ENCODE measurements at regions not wholly inside any gene's neighbourhood (a gene's known extent, or its start where the extent isn't known, plus 50 kb on each side); places are given as distances from the start of the nearest gene placed in this dataset.

GRCh38 chr6:150735341-150735851, 130.1 kb upstream of the MTHFD1L start:
- peaks cover 8% of the 10 kb centered on the region for H3K4me1 ChIP-seq
- intact Hi-C loops (cut with DNase I; ENCODE audit: low total_unique reads) = no loop called here

DNA sequence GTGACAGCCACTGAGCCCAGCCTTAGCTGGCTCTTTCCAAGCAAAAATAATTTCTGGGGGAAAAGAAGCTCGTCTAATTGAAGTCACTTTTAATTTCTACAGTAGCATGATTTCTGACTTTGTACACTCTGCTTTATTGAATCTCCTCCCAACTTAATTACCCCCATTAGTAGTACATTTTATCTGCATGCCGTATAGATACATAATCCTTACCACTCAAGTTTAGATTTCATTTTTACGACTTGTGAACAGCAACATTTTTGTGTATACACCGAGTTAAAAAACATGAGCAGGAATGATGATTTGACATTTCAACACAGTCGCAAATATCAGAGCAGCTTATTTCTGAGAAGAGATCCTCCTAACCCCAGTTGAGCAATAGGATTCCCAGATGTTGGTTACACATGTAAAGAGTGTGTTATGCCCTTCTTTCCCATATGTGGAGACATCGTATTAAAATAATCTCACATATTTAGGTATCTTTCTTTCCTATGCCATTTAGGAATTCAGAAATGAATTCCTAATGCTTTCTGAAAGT, 127.3 kb upstream of the MTHFD1L start:
- Histone ChIP-seq H3K27ac (no peak overlapping the region), H3K4me3 (no peak overlapping the region), H3K27me3 (no peaks in the 10 kb centered on the region), H3K9me3 (no peaks in the 10 kb centered on the region), H3K36me3 (ENCODE audit: low read depth, missing control alignments) (no peaks in the 10 kb centered on the region), H3K4me1 (peaks cover 15% of the 10 kb centered on the region)
- 88% methylated on average over 6 of the region's 6 CpGs for WGBS, 2 donors
- DNase-seq = no peak
- no peak for TF ChIP-seq POLR2A (IDR thresholded peaks at IDR 0.05)
- TF ChIP-seq, protein P1, sequence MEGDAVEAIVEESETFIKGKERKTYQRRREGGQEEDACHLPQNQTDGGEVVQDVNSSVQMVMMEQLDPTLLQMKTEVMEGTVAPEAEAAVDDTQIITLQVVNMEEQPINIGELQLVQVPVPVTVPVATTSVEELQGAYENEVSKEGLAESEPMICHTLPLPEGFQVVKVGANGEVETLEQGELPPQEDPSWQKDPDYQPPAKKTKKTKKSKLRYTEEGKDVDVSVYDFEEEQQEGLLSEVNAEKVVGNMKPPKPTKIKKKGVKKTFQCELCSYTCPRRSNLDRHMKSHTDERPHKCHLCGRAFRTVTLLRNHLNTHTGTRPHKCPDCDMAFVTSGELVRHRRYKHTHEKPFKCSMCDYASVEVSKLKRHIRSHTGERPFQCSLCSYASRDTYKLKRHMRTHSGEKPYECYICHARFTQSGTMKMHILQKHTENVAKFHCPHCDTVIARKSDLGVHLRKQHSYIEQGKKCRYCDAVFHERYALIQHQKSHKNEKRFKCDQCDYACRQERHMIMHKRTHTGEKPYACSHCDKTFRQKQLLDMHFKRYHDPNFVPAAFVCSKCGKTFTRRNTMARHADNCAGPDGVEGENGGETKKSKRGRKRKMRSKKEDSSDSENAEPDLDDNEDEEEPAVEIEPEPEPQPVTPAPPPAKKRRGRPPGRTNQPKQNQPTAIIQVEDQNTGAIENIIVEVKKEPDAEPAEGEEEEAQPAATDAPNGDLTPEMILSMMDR (IDR thresholded peaks at IDR 0.05) = no peak
- intact Hi-C loops (cut with DNase I; ENCODE audit: low total_unique reads) = no loop called here

More at GRCh38 chr6:150735341-150735851, 130.1 kb upstream of the MTHFD1L start:
- no peak overlapping the region for H3K27ac ChIP-seq
- H3K4me3 ChIP-seq = no peak overlapping the region
- H3K36me3 ChIP-seq (ENCODE audit: low read depth, missing control alignments) = no peaks in the 10 kb centered on the region
- WGBS, 2 donors = 74 to 90% methylated on average over 3 of the region's 3 CpGs
- no peaks in the 10 kb centered on the region for H3K27me3 ChIP-seq
- DNase-seq = no peak
- H3K9me3 ChIP-seq = no peaks in the 10 kb centered on the region
- TF ChIP-seq, protein P1 (IDR thresholded peaks at IDR 0.05) = no peak
- TF ChIP-seq POLR2A (IDR thresholded peaks at IDR 0.05) = no peak

DNA sequence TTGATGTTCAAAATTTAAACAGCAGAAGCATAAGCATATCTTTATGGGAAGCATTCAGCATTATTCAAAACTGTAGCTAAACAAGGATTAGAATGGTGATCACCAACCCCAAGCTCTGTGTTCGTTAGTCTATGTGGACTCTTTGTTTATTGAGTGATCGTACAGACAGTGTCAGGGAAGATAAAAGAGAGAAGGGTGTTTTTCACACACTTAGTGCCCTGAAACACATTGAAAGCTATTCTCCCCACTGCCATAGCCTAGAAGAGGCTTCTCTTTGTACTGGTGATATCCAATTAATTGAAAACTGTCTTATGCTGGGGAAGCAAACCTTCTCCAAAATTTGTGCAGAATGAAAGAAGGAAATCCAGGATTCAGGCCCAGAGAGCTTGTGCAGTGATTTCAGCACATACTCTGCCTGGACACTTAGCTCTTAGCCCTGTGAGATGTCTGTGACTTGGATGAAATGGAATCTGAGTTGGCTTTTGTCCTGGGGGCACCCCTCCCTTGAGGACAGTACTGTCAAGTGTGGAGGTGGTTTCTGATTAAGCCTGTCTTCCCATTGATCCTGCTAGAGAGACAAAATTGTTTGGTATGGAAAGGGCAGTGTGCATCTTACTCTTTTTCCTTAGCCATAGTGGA, 125.7 kb upstream of the MTHFD1L start:
- Histone ChIP-seq H3K4me1 (peaks cover 17% of the 10 kb centered on the region), H3K36me3 (ENCODE audit: low read depth, missing control alignments) (no peaks in the 10 kb centered on the region), H3K27ac (no peak overlapping the region), H3K9me3 (no peaks in the 10 kb centered on the region), H3K4me3 (no peak overlapping the region), H3K27me3 (no peaks in the 10 kb centered on the region)
- TF ChIP-seq, protein P1 (IDR thresholded peaks at IDR 0.05) = no peak
- TF ChIP-seq POLR2A (IDR thresholded peaks at IDR 0.05) = no peak
- intact Hi-C loops (cut with DNase I; ENCODE audit: low total_unique reads) = no loop called here
- 66 to 72% methylated on average over 2 of the region's 2 CpGs for WGBS, 2 donors
- DNase-seq = no peak

DNA sequence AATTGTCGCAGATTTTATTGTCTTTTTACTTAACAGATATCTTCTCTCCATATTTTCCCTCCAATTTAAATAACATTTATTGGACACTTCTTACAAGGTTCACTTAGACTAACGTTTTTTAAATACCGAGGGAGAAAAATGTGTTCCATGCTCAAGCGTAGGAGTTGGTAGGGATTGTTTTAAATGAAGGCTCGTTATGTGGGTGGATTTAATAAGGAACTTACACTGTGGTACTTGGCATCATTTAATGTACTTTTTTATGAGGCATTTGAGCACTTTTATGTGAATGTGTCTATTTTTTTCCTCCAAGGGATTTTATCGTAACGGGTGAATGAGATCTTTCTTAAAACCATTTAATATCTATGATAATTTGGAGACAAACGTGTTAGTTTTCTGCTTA, 125.0 kb upstream of the MTHFD1L start:
- DNase-seq = no peak
- no peaks in the 10 kb centered on the region for H3K27me3 ChIP-seq
- no peaks in the 10 kb centered on the region for H3K36me3 ChIP-seq (ENCODE audit: low read depth, missing control alignments)
- WGBS, 2 donors = 27 to 33% methylated on average over 8 of the region's 8 CpGs
- H3K4me1 ChIP-seq = peaks cover 17% of the 10 kb centered on the region
- H3K27ac ChIP-seq = no peak overlapping the region
- H3K9me3 ChIP-seq = no peaks in the 10 kb centered on the region
- no peak overlapping the region for H3K4me3 ChIP-seq
- TF ChIP-seq, protein P1 (IDR thresholded peaks at IDR 0.05) = no peak
- TF ChIP-seq POLR2A (IDR thresholded peaks at IDR 0.05) = no peak
- intact Hi-C loops (cut with DNase I; ENCODE audit: low total_unique reads) = no loop called here

Measured in testis (tissue), 2 donors.